GM18951 (cell line): ENCODE measurements at regions not wholly inside any gene's neighbourhood (a gene's known extent, or its start where the extent isn't known, plus 50 kb on each side); places are given as distances from the start of the nearest gene placed in this dataset.

Source experiments
- POLR2A ChIP-seq: IDR thresholded peaks from 4 replicates; pipeline ENCODE4 v1.6.1; 2011; ENCODE audit warnings: mild to moderate bottlenecking; ENCODE audit not compliant: insufficient read length, insufficient read depth; ENCODE audit errors: extremely low read depth
- in situ Hi-C: fragments of 300-500 bp; cut with MboI; formaldehyde crosslinking; loops from one replicate; pipeline ENCODE4 v1.12.0; 2022; ENCODE audit warnings: low sequenced_read_pairs, mixed read lengths, inconsistent platforms; ENCODE audit not compliant: unreplicated experiment

GRCh38 chr6:85828973-85829372 is 186.3 kb upstream of the SYNCRIP start:
- in situ Hi-C loops, result no loop called here
- no peak for TF ChIP-seq POLR2A

GRCh38 chr6:85826997-85827396 is 184.3 kb upstream of the SYNCRIP start:
- TF ChIP-seq POLR2A, result no peak
- in situ Hi-C loops, result no loop called here

- in situ Hi-C loops, result no loop called here
- TF ChIP-seq POLR2A, result no peak
Observed at GRCh38 chr6:85824329-85824728, 181.6 kb upstream of the SYNCRIP start.

- no peak for TF ChIP-seq POLR2A
- in situ Hi-C loops, result no loop called here
Observed at GRCh38 chr6:85810558-85810957, 167.9 kb upstream of the SYNCRIP start.

GRCh38 chr6:85803721-85804120 is 161.0 kb upstream of the SYNCRIP start:
- in situ Hi-C loops, result no loop called here
- no peak for TF ChIP-seq POLR2A

GRCh38 chr6:85802162-85802561 is 159.5 kb upstream of the SYNCRIP start:
- TF ChIP-seq POLR2A, result no peak
- in situ Hi-C loops, result no loop called here

- TF ChIP-seq POLR2A, result no peak
- in situ Hi-C loops, result no loop called here
Observed at GRCh38 chr6:85798931-85799652, 156.4 kb upstream of the SYNCRIP start.

GRCh38 chr6:85797993-85798392 is 155.3 kb upstream of the SYNCRIP start:
- no peak for TF ChIP-seq POLR2A
- in situ Hi-C loops, result no loop called here

GRCh38 chr6:85795945-85796344 is 153.3 kb upstream of the SYNCRIP start:
- in situ Hi-C loops, result no loop called here
- no peak for TF ChIP-seq POLR2A

GRCh38 chr6:85792254-85792653 is 149.6 kb upstream of the SYNCRIP start:
- in situ Hi-C loops, result no loop called here
- TF ChIP-seq POLR2A, result no peak

- no peak for TF ChIP-seq POLR2A
- in situ Hi-C loops, result no loop called here
Observed at GRCh38 chr6:85775883-85776282, 133.2 kb upstream of the SYNCRIP start.

- TF ChIP-seq POLR2A, result no peak
- in situ Hi-C loops, result loop anchor here (25.0 kb wide), 1 partner anchor 415 kb away; no protein-coding TSS in a partner anchor
Observed at GRCh38 chr6:85772641-85773040, 130.0 kb upstream of the SYNCRIP start.

- no peak for TF ChIP-seq POLR2A
- in situ Hi-C loops, result loop anchor here (25.0 kb wide), 1 partner anchor 415 kb away; no protein-coding TSS in a partner anchor
Observed at GRCh38 chr6:85771925-85772430, 129.3 kb upstream of the SYNCRIP start.

GRCh38 chr6:85771455-85771854 is 128.8 kb upstream of the SYNCRIP start:
- in situ Hi-C loops, result loop anchor here (25.0 kb wide), 1 partner anchor 416 kb away; no protein-coding TSS in a partner anchor
- TF ChIP-seq POLR2A, result no peak
